IMR-90 (cell line): ENCODE measurements at regions not wholly inside any gene's neighbourhood (a gene's known extent, or its start where the extent isn't known, plus 50 kb on each side); places are given as distances from the start of the nearest gene placed in this dataset.

Experiments used
- ATAC-seq: fragments of 200-7000 bp; cut with Tn5 transposase; 2 replicates; pipeline ENCODE4 v1.9.1; 2020; ENCODE audit warnings: low read depth, mild to moderate bottlenecking, moderate library complexity
- BruUV-seq: library from RNA; stranded (reverse); fragments of 400-500 nt; replicated peaks from 2 replicates; lab custom pipeline; 2021; lab: Mats Ljungman, UMichigan
- CTCF ChIA-PET: fragments of 300-600 bp; formaldehyde crosslinking; extraction: SDS; loops from one replicate; lab custom pipeline; 2021; ENCODE audit warnings: antibody characterized with exemption; lab: Yijun Ruan, JAX
- POLR2A ChIA-PET: fragments of 300-600 bp; sonication (Branson Sonifier 250); formaldehyde crosslinking; loops from one replicate; lab custom pipeline; 2022; ENCODE audit warnings: antibody characterized with exemption; ENCODE audit not compliant: unreplicated experiment; lab: Charles Lee
- DNase-seq: peaks from one replicate; pipeline ENCODE4 v3.0.0; 2013
- H2AFZ ChIP-seq: replicated peaks from 2 replicates; pipeline ENCODE3; 2013; ENCODE audit warnings: low read length, mild to moderate bottlenecking; ENCODE audit not compliant: poor library complexity
- H2AK5ac ChIP-seq: 2 replicates; pipeline ENCODE4 v1.6.1; 2013; ENCODE audit warnings: low read depth, low read length, inconsistent platforms
- H2AK9ac ChIP-seq: replicated peaks from 2 replicates; pipeline ENCODE3; 2013; ENCODE audit warnings: mild to moderate bottlenecking, low read depth, low read length, moderate library complexity; ENCODE audit not compliant: poor library complexity
- H2BK120ac ChIP-seq: 2 replicates; pipeline ENCODE4 v1.6.1; 2013; ENCODE audit warnings: low read depth, low read length, inconsistent platforms
- H2BK15ac ChIP-seq: 3 replicates; pipeline ENCODE4 v1.6.1; 2013; ENCODE audit warnings: low read depth, low read length, inconsistent platforms
- H2BK20ac ChIP-seq: 2 replicates; pipeline ENCODE4 v1.6.1; 2013; ENCODE audit warnings: low read depth, mild to moderate bottlenecking, inconsistent platforms, low read length, moderate library complexity
- H2BK5ac ChIP-seq: 2 replicates; pipeline ENCODE4 v1.6.1; 2013; ENCODE audit warnings: mild to moderate bottlenecking, low read depth, low read length, inconsistent platforms; ENCODE audit not compliant: poor library complexity, severe bottlenecking
- H3K14ac ChIP-seq: replicated peaks from 2 replicates; pipeline ENCODE4 v1.6.1; 2013; ENCODE audit warnings: low read depth, low read length, inconsistent platforms
- H3K18ac ChIP-seq: 2 replicates; pipeline ENCODE4 v1.6.1; 2013; ENCODE audit warnings: low read depth, low read length, control low read depth
- H3K23ac ChIP-seq: 2 replicates; pipeline ENCODE4 v1.6.1; 2013; ENCODE audit warnings: low read depth, low read length, inconsistent platforms
- H3K27ac ChIP-seq: 2 replicates; pipeline ENCODE4 v1.5.1; 2013; ENCODE audit warnings: mild to moderate bottlenecking, control low read depth, low read length; ENCODE audit not compliant: insufficient read depth
- H3K27me3 ChIP-seq: 2 replicates; pipeline ENCODE4 v1.6.1; 2013; ENCODE audit warnings: low read length; ENCODE audit not compliant: control insufficient read depth, insufficient read depth
- H3K36me3 ChIP-seq: 2 replicates; pipeline ENCODE4 v1.6.1; 2013; ENCODE audit warnings: low read length, mixed read lengths; ENCODE audit not compliant: control insufficient read depth, insufficient read depth
- H3K4ac ChIP-seq: 2 replicates; pipeline ENCODE4 v1.6.1; 2013; ENCODE audit warnings: low read depth, low read length, inconsistent platforms
- H3K4me1 ChIP-seq: 2 replicates; pipeline ENCODE4 v1.6.1; 2013; ENCODE audit warnings: low read length, mixed read lengths; ENCODE audit not compliant: control insufficient read depth, insufficient read depth
- H3K4me2 ChIP-seq: 2 replicates; pipeline ENCODE4 v1.6.1; 2013; ENCODE audit warnings: low read depth, mild to moderate bottlenecking, control low read depth, low read length, moderate library complexity
- H3K4me3 ChIP-seq: 2 replicates; pipeline ENCODE4 v1.5.1; 2013; ENCODE audit warnings: low read depth, mild to moderate bottlenecking, control low read depth, low read length, moderate library complexity; ENCODE audit not compliant: insufficient read depth
- H3K56ac ChIP-seq: 2 replicates; pipeline ENCODE4 v1.6.1; 2013; ENCODE audit warnings: low read length, inconsistent platforms; ENCODE audit not compliant: insufficient read depth; ENCODE audit errors: extremely low read depth
- H3K79me1 ChIP-seq, 2 experiments: 2 replicates each; pipeline ENCODE4 v1.6.1; 2013; ENCODE audit warnings: low read length in 2 of 2, inconsistent platforms in 1 of 2, low read depth in 1 of 2
- H3K9ac ChIP-seq: 2 replicates; pipeline ENCODE4 v1.6.1; 2013; ENCODE audit warnings: low read depth, low read length, control low read depth
- H3K9me1 ChIP-seq: 2 replicates; pipeline ENCODE4 v1.6.1; 2013; ENCODE audit warnings: low read length, inconsistent platforms; ENCODE audit not compliant: insufficient read depth
- H3K9me3 ChIP-seq: 2 replicates; pipeline ENCODE4 v1.6.1; 2013; ENCODE audit warnings: low read length; ENCODE audit not compliant: control insufficient read depth, insufficient read depth
- H4K20me1 ChIP-seq: 2 replicates; pipeline ENCODE4 v1.6.1; 2013; ENCODE audit warnings: low read length, inconsistent platforms; ENCODE audit not compliant: insufficient read depth
- H4K5ac ChIP-seq: 2 replicates; pipeline ENCODE4 v1.6.1; 2013; ENCODE audit warnings: mild to moderate bottlenecking, low read depth, low read length, control low read depth
- H4K8ac ChIP-seq, 2 experiments: 2 replicates each; pipeline ENCODE4 v1.6.1; 2013; ENCODE audit warnings: low read depth in 2 of 2, low read length in 2 of 2, control low read depth in 1 of 2, inconsistent platforms in 1 of 2
- H4K91ac ChIP-seq: 2 replicates; pipeline ENCODE4 v1.6.1; 2013; ENCODE audit warnings: low read depth, low read length, inconsistent platforms; ENCODE audit not compliant: insufficient read depth
- BHLHE40 ChIP-seq: fragments of 150-350 bp; IDR thresholded peaks from 2 replicates; pipeline ENCODE4 v1.6.1; 2016; ENCODE audit warnings: mild to moderate bottlenecking, low read depth, low read length
- CHD1 ChIP-seq: IDR thresholded peaks from 2 replicates; pipeline ENCODE4 v1.6.1; 2012; ENCODE audit warnings: low read depth, low read length, improper control_type of control experiment
- ELK1 ChIP-seq: fragments of 150-350 bp; IDR thresholded peaks from 2 replicates; pipeline ENCODE4 v1.6.1; 2016; ENCODE audit warnings: low read depth, mild to moderate bottlenecking, low read length, moderate library complexity, borderline replicate concordance
- FOS ChIP-seq: fragments of 150-350 bp; IDR thresholded peaks from 2 replicates; pipeline ENCODE4 v1.6.1; 2016; ENCODE audit warnings: low read depth, low read length
- MAFK ChIP-seq: IDR thresholded peaks from 2 replicates; pipeline ENCODE4 v1.6.1; 2012; ENCODE audit warnings: low read depth, low read length, improper control_type of control experiment
- MAZ ChIP-seq: IDR thresholded peaks from 2 replicates; pipeline ENCODE4 v1.6.1; 2012; ENCODE audit warnings: low read depth, mild to moderate bottlenecking, low read length, improper control_type of control experiment, moderate library complexity, borderline replicate concordance
- MXI1 ChIP-seq: IDR thresholded peaks from 2 replicates; pipeline ENCODE4 v1.6.1; 2012; ENCODE audit warnings: low read depth, mild to moderate bottlenecking, low read length, moderate library complexity, borderline replicate concordance
- NFE2L2 ChIP-seq: fragments of 150-350 bp; IDR thresholded peaks from 2 replicates; pipeline ENCODE4 v1.6.1; 2016; ENCODE audit warnings: low read depth, mild to moderate bottlenecking, low read length
- POLR2A ChIP-seq: IDR thresholded peaks from 2 replicates; pipeline ENCODE4 v1.6.1; 2012; ENCODE audit warnings: mild to moderate bottlenecking, low read depth, low read length
- RAD21 ChIP-seq: IDR thresholded peaks from 2 replicates; pipeline ENCODE4 v1.6.1; 2012; ENCODE audit warnings: low read length, improper control_type of control experiment
- RCOR1 ChIP-seq: IDR thresholded peaks from 2 replicates; pipeline ENCODE4 v1.6.1; 2012; ENCODE audit warnings: mild to moderate bottlenecking, low read length, improper control_type of control experiment; ENCODE audit not compliant: insufficient replicate concordance
- RFX5 ChIP-seq: IDR thresholded peaks from 2 replicates; pipeline ENCODE4 v1.8.0; 2012; ENCODE audit warnings: low read depth, mild to moderate bottlenecking, low read length, moderate library complexity
- SMC3 ChIP-seq: fragments of 150-350 bp; IDR thresholded peaks from 2 replicates; pipeline ENCODE4 v1.6.1; 2016; ENCODE audit warnings: low read depth, mild to moderate bottlenecking, antibody characterized with exemption, low read length, moderate library complexity
- WGBS, 2 experiments: methylation state at CpG; one replicate each; pipeline versions ENCODE4 v1.1.5 to v1.1.7; 2013; ENCODE audit warnings: missing lambda C conversion rate in 2 of 2; ENCODE audit not compliant: insufficient read length in 1 of 2; ENCODE audit errors: extremely low coverage in 2 of 2; 5-methylcytosine and 5-hydroxymethylcytosine counted together
- dilution Hi-C: fragments of 300-500 bp; cut with HindIII; formaldehyde crosslinking; loops from one replicate; pipeline ENCODE4 v1.14.3; 2018; ENCODE audit warnings: low sequenced_read_pairs; ENCODE audit not compliant: unreplicated experiment
- in situ Hi-C: fragments of 300-500 bp; cut with MboI; formaldehyde crosslinking; loops from 3 replicates; pipeline ENCODE4 v1.14.3; 2019; ENCODE audit warnings: low sequenced_read_pairs, inconsistent platforms, mixed read lengths
- intact Hi-C: fragments of 100-400 bp; cut with micrococcal nuclease; formaldehyde crosslinking; loops from 2 replicates; pipeline ENCODE4 v1.10.0; 2022
- TF ChIP-seq, protein P1 (sequence below): conservative IDR thresholded peaks from 2 replicates; pipeline ENCODE4 v1.5.1; 2012; ENCODE audit warnings: mild to moderate bottlenecking, low read depth, low read length, improper control_type of control experiment

GRCh38 chr2:5894355-5894754 lies 202.2 kb downstream of the SOX11 start:
- WGBS, 2 experiments = 80% methylated on average over 3 of the region's 5 CpGs; no CpG with 5 or more reads in 1 of the 2 experiments
- Histone ChIP-seq H3K4me2 (no peak overlapping the region), H3K18ac (no peak overlapping the region), H4K8ac (no peak overlapping the region), H3K36me3 (no peaks in the 10 kb centered on the region), H2AK5ac (no peak overlapping the region), H3K9me1 (no peaks in the 10 kb centered on the region), H3K9me3 (no peaks in the 10 kb centered on the region), H2AFZ (no peak overlapping the region), H2AK9ac (no peak overlapping the region), H4K20me1 (no peaks in the 10 kb centered on the region), H4K5ac (no peak overlapping the region), H3K4me3 (no peak overlapping the region), H2BK5ac (no peak overlapping the region), H3K4ac (no peak overlapping the region), H3K23ac (no peak overlapping the region), H4K91ac (no peak overlapping the region), H3K14ac (no peak overlapping the region), H3K27ac (no peak overlapping the region), H3K79me1 (no peaks in the 10 kb centered on the region), H2BK120ac (no peak overlapping the region), H3K9ac (no peak overlapping the region), H3K4me1 (peaks cover 3% of the 10 kb centered on the region; the same call in 1 of the 2 replicates), H3K27me3 (no peaks in the 10 kb centered on the region), H2BK15ac (no peak overlapping the region), H2BK20ac (no peak overlapping the region), H3K56ac (no peak overlapping the region)
- intact Hi-C loops (no loop called here), in situ Hi-C loops (no loop called here), dilution Hi-C loops (no loop called here)
- ATAC-seq (no peak), DNase-seq (no peak)
- ChIA-PET CTCF (no interaction called here), POLR2A (no interaction called here)
- TF ChIP-seq POLR2A (no peak), RAD21 (no peak), RFX5 (no peak), BHLHE40 (no peak), MAZ (no peak), FOS (no peak), MAFK (no peak), CHD1 (no peak), RCOR1 (no peak), SMC3 (no peak), ELK1 (no peak), MXI1 (no peak), NFE2L2 (no peak)
- TF ChIP-seq, protein P1, sequence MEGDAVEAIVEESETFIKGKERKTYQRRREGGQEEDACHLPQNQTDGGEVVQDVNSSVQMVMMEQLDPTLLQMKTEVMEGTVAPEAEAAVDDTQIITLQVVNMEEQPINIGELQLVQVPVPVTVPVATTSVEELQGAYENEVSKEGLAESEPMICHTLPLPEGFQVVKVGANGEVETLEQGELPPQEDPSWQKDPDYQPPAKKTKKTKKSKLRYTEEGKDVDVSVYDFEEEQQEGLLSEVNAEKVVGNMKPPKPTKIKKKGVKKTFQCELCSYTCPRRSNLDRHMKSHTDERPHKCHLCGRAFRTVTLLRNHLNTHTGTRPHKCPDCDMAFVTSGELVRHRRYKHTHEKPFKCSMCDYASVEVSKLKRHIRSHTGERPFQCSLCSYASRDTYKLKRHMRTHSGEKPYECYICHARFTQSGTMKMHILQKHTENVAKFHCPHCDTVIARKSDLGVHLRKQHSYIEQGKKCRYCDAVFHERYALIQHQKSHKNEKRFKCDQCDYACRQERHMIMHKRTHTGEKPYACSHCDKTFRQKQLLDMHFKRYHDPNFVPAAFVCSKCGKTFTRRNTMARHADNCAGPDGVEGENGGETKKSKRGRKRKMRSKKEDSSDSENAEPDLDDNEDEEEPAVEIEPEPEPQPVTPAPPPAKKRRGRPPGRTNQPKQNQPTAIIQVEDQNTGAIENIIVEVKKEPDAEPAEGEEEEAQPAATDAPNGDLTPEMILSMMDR = no peak
- BruUV-seq = no TSS peak
